ENCODE measurements at regions not wholly inside any gene's neighbourhood (a gene's known extent, or its start where the extent isn't known, plus 50 kb on each side); places are given as distances from the start of the nearest gene placed in this dataset.

DNA sequence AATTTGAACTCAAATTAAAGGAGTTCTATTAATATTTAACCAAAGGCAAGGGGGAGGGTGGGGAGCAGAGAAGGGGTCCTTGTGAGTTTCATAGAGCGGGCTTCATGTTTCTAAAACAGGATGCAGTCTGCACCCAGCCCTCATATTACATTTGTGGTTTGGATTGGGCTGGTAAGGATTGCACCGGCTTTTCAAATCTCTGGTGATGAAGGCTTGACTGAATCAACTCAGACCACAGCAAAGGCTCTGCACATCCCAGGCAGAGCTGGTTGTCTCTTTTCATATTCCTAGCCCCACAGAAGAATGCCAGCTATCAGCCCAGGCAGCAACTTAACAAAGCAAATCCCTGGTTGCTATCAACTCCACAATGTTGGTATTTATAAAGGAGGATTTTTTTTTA, 1221.4 kb downstream of the VRK1 start:
- no peaks in the 10 kb centered on the region for H3K27me3 ChIP-seq (ENCODE audit: control insufficient read depth, insufficient read depth, low read length)
- no peaks in the 10 kb centered on the region for H3K4me1 ChIP-seq (ENCODE audit: control insufficient read depth, insufficient read depth, low read length)
- H3K9me3 ChIP-seq (ENCODE audit: control insufficient read depth, low read length), result no peaks in the 10 kb centered on the region
- no peak overlapping the region for H3K9ac ChIP-seq (ENCODE audit: low read length)
- H3K4me3 ChIP-seq (ENCODE audit: low read length), result no peak overlapping the region
- H3K36me3 ChIP-seq (ENCODE audit: control insufficient read depth, insufficient read depth, low read length), result no peaks in the 10 kb centered on the region

DNA sequence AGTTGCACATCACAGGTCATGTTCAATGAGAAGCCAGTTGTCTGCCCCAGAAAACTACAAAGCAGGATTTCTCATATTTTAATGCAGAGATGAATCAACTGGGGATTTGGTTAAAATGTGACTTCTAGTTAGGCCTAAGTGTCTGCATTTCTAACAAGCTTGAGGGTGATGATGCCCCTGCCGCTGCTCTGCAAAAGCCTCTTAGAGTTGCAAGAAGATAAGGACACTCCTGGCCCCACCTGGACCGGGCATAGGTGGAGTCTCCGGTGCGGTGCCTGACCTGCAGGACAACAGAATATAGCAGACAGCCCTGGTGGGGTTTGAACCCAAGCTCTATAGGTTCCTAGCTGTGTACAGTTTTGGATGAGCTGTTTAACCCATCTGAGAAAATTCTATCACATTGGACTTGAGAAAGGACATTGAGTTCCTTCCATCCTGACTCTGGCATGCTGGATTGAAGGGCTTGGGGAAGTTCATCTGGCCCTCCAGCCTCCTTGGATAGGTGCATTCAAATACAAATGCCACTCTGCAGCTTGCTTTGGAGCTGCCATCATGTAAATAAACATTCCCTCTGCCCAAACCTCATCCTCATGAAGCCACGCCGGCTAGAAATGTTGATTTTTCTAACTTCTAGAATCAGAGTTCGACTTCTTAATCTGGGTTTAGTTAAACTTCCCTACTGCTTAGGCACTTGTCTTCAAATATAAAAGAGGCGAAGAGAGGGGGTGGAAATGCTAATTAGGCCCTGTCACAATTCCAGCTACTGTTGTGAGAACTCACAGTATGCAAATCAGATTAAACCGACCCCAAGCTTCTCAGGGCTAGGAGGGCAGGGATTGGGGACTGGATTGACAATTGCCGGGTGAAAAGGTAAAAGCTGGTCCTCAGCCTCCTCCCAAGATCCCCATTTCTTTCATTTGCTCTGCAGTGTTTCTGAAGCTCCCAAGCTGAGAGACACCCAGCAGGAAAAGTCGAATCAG, 1225.6 kb downstream of the VRK1 start:
- no peaks in the 10 kb centered on the region for H3K27me3 ChIP-seq (ENCODE audit: control insufficient read depth, insufficient read depth, low read length)
- no peak overlapping the region for H3K9ac ChIP-seq (ENCODE audit: low read length)
- no peaks in the 10 kb centered on the region for H3K4me1 ChIP-seq (ENCODE audit: control insufficient read depth, insufficient read depth, low read length)
- no peak overlapping the region for H3K4me3 ChIP-seq (ENCODE audit: low read length)
- H3K9me3 ChIP-seq (ENCODE audit: control insufficient read depth, low read length), result no peaks in the 10 kb centered on the region
- H3K36me3 ChIP-seq (ENCODE audit: control insufficient read depth, insufficient read depth, low read length), result no peaks in the 10 kb centered on the region

DNA sequence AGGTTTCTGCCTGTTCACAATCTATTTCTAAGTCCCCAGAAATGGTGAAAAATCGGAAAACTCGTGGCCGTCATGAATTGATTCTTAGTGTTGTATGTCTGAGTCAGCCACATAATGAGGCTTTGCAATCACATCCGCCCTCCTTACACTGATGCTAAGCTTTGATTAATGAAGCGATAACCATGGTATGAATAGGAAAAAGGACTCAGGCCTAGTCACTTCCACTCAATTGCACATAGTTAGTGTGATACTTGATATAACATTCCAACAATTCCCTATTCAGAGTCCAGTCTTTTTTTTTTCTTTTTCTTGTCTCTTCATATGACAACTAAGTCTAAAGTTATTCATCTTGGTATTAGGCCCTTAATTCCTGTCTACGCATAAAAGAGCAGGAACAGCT, 1231.0 kb downstream of the VRK1 start:
- H3K4me3 ChIP-seq (ENCODE audit: low read length), result no peak overlapping the region
- no peak overlapping the region for H3K9ac ChIP-seq (ENCODE audit: low read length)
- H3K27me3 ChIP-seq (ENCODE audit: control insufficient read depth, insufficient read depth, low read length), result no peaks in the 10 kb centered on the region

GRCh38 chr14:98035396-98035795, 1236.6 kb downstream of the BCL11B start:
- Histone ChIP-seq H3K4me1 (ENCODE audit: control insufficient read depth, insufficient read depth, low read length) (no peaks in the 10 kb centered on the region), H3K27me3 (ENCODE audit: control insufficient read depth, insufficient read depth, low read length) (no peaks in the 10 kb centered on the region), H3K9ac (ENCODE audit: low read length) (no peak overlapping the region), H3K36me3 (ENCODE audit: control insufficient read depth, insufficient read depth, low read length) (no peaks in the 10 kb centered on the region), H3K9me3 (ENCODE audit: control insufficient read depth, low read length) (no peaks in the 10 kb centered on the region), H3K4me3 (ENCODE audit: low read length) (no peak overlapping the region)

More for the DNA sequence above, 1231.0 kb downstream of the VRK1 start:
- Histone ChIP-seq H3K36me3 (ENCODE audit: control insufficient read depth, insufficient read depth, low read length) (no peaks in the 10 kb centered on the region), H3K4me1 (ENCODE audit: control insufficient read depth, insufficient read depth, low read length) (no peaks in the 10 kb centered on the region), H3K9me3 (ENCODE audit: control insufficient read depth, low read length) (no peaks in the 10 kb centered on the region)

DNA sequence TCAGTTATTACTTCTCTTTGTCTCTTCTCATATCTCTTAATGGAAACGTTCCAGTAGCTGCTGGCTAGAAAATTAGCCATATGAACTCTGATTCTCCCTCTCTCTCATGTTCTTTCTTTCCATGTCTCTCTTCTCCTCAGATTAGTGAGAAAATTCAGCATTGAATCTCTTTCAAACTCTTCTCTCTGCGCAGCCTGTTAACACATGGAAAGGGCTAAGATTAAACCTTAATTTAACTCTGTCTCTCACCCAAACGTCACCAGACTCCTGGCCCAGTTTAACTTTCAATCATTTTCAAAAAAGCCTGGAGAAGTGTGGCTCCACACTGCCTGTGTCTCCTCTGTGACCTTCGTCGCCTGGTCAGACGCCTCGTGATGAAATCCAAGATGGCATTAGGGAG, 1234.2 kb downstream of the BCL11B start:
- Histone ChIP-seq H3K4me1 (ENCODE audit: control insufficient read depth, insufficient read depth, low read length) (no peaks in the 10 kb centered on the region), H3K9ac (ENCODE audit: low read length) (no peak overlapping the region), H3K36me3 (ENCODE audit: control insufficient read depth, insufficient read depth, low read length) (no peaks in the 10 kb centered on the region), H3K4me3 (ENCODE audit: low read length) (no peak overlapping the region), H3K9me3 (ENCODE audit: control insufficient read depth, low read length) (no peaks in the 10 kb centered on the region), H3K27me3 (ENCODE audit: control insufficient read depth, insufficient read depth, low read length) (no peaks in the 10 kb centered on the region)

GRCh38 chr14:98056946-98057345, 1215.1 kb downstream of the BCL11B start:
- Histone ChIP-seq H3K4me1 (ENCODE audit: control insufficient read depth, insufficient read depth, low read length) (no peaks in the 10 kb centered on the region), H3K27me3 (ENCODE audit: control insufficient read depth, insufficient read depth, low read length) (no peaks in the 10 kb centered on the region), H3K4me3 (ENCODE audit: low read length) (no peak overlapping the region), H3K9me3 (ENCODE audit: control insufficient read depth, low read length) (no peaks in the 10 kb centered on the region), H3K9ac (ENCODE audit: low read length) (no peak overlapping the region), H3K36me3 (ENCODE audit: control insufficient read depth, insufficient read depth, low read length) (no peaks in the 10 kb centered on the region)

- Histone ChIP-seq H3K4me1 (ENCODE audit: control insufficient read depth, insufficient read depth, low read length) (no peaks in the 10 kb centered on the region), H3K9ac (ENCODE audit: low read length) (no peak overlapping the region), H3K27me3 (ENCODE audit: control insufficient read depth, insufficient read depth, low read length) (no peaks in the 10 kb centered on the region), H3K4me3 (ENCODE audit: low read length) (no peak overlapping the region), H3K9me3 (ENCODE audit: control insufficient read depth, low read length) (no peaks in the 10 kb centered on the region), H3K36me3 (ENCODE audit: control insufficient read depth, insufficient read depth, low read length) (no peaks in the 10 kb centered on the region)
Measured at GRCh38 chr14:98059106-98059505, 1212.9 kb downstream of the BCL11B start.

DNA sequence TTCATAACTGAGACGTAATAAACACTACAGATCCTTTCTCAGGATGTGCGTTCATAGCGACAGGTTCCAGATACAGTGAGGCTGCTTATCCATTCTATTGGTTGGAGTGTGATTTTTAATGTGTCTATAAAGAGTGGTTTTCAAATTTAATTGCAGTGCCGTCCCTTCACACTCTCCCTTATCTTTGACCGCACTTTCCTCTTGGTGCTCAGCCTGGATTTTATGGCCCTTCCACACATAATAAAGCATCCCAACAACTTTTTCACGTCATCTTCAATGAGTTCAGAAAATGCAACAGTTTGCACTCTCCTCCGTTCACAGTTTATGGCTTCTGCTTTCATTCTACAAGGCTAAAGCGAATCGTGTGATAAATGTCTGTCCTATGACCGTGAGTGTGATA, 1209.9 kb downstream of the BCL11B start:
- no peaks in the 10 kb centered on the region for H3K9me3 ChIP-seq (ENCODE audit: control insufficient read depth, low read length)
- H3K27me3 ChIP-seq (ENCODE audit: control insufficient read depth, insufficient read depth, low read length), result no peaks in the 10 kb centered on the region
- H3K4me3 ChIP-seq (ENCODE audit: low read length), result no peak overlapping the region
- no peak overlapping the region for H3K9ac ChIP-seq (ENCODE audit: low read length)
- H3K4me1 ChIP-seq (ENCODE audit: control insufficient read depth, insufficient read depth, low read length), result no peaks in the 10 kb centered on the region
- no peaks in the 10 kb centered on the region for H3K36me3 ChIP-seq (ENCODE audit: control insufficient read depth, insufficient read depth, low read length)

DNA sequence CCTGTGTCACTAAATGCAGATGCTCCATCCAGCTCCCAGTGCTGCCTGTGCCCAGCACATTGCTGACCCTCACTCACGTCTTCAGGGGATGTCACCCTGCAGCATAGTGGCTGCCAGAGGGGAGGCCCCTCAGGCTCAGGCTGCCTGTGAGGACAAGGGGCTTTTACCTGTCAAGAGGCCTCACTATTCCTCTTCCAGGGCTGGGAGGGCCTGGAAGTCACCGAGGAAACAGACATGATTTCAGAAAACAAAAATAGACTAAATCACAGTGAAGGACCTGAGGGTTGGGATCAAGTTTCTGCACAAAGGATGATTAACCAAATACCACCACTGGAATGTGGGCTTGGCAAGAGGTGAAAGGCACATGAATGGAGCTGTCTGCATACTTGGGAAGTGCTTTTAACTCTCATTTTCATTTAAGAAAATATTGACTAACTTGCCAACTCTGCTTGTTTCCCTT, 1202.3 kb downstream of the BCL11B start:
- H3K9me3 ChIP-seq (ENCODE audit: control insufficient read depth, low read length), result no peaks in the 10 kb centered on the region
- H3K9ac ChIP-seq (ENCODE audit: low read length), result no peak overlapping the region
- H3K36me3 ChIP-seq (ENCODE audit: control insufficient read depth, insufficient read depth, low read length), result no peaks in the 10 kb centered on the region
- H3K27me3 ChIP-seq (ENCODE audit: control insufficient read depth, insufficient read depth, low read length), result no peaks in the 10 kb centered on the region
- no peaks in the 10 kb centered on the region for H3K4me1 ChIP-seq (ENCODE audit: control insufficient read depth, insufficient read depth, low read length)
- no peak overlapping the region for H3K4me3 ChIP-seq (ENCODE audit: low read length)

DNA sequence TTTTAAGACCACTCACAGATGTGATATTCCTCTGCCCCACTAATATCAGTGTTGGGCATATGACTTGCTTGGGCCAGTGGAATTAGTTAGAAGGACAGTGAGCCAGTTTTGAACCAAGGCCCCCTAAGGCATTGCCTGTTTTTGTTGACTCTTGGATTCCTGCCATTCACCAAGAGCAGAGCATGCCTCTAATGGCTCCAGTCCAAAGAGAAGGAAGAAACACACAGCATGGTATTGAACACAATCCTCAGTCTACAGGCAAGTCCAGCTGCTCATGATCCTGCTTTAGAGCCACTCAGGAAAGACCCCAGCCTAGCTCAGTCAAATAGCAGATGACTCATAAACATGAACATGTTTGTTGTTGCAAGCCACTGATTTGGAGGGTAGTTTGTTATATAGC, 1201.5 kb downstream of the BCL11B start:
- Histone ChIP-seq H3K9me3 (ENCODE audit: control insufficient read depth, low read length) (no peaks in the 10 kb centered on the region), H3K9ac (ENCODE audit: low read length) (no peak overlapping the region), H3K36me3 (ENCODE audit: control insufficient read depth, insufficient read depth, low read length) (no peaks in the 10 kb centered on the region), H3K27me3 (ENCODE audit: control insufficient read depth, insufficient read depth, low read length) (no peaks in the 10 kb centered on the region), H3K4me1 (ENCODE audit: control insufficient read depth, insufficient read depth, low read length) (no peaks in the 10 kb centered on the region), H3K4me3 (ENCODE audit: low read length) (no peak overlapping the region)

- no peaks in the 10 kb centered on the region for H3K36me3 ChIP-seq (ENCODE audit: control insufficient read depth, insufficient read depth, low read length)
- no peaks in the 10 kb centered on the region for H3K4me1 ChIP-seq (ENCODE audit: control insufficient read depth, insufficient read depth, low read length)
- no peaks in the 10 kb centered on the region for H3K9me3 ChIP-seq (ENCODE audit: control insufficient read depth, low read length)
- no peak overlapping the region for H3K9ac ChIP-seq (ENCODE audit: low read length)
- no peaks in the 10 kb centered on the region for H3K27me3 ChIP-seq (ENCODE audit: control insufficient read depth, insufficient read depth, low read length)
- H3K4me3 ChIP-seq (ENCODE audit: low read length), result no peak overlapping the region
Measured at GRCh38 chr14:98074111-98074510, 1197.9 kb downstream of the BCL11B start.

DNA sequence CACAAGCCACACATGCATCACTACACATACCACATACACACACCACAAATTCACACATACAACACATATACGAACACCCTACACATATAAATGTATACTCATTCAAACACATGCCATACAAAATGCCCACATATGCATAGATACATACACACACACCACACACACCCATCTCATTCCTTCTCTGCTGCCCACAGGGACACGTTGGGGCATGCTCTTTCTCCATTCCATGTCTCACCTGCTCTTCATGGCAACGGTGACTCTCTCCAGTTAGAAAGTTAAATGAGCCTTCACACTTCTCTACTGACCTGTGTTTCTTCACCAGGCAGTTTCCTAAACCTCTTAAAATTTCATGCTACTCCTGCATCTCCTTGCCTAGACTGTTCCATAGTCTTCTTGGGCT, 1194.8 kb downstream of the BCL11B start:
- H3K27me3 ChIP-seq (ENCODE audit: control insufficient read depth, insufficient read depth, low read length), result no peaks in the 10 kb centered on the region
- no peaks in the 10 kb centered on the region for H3K36me3 ChIP-seq (ENCODE audit: control insufficient read depth, insufficient read depth, low read length)
- no peak overlapping the region for H3K9ac ChIP-seq (ENCODE audit: low read length)
- no peaks in the 10 kb centered on the region for H3K9me3 ChIP-seq (ENCODE audit: control insufficient read depth, low read length)
- H3K4me3 ChIP-seq (ENCODE audit: low read length), result no peak overlapping the region
- H3K4me1 ChIP-seq (ENCODE audit: control insufficient read depth, insufficient read depth, low read length), result no peaks in the 10 kb centered on the region

Data from mucosa of stomach (tissue), 1 donor.